Tibial artery (tissue), 4 donors: ENCODE measurements at regions not wholly inside any gene's neighbourhood (a gene's known extent, or its start where the extent isn't known, plus 50 kb on each side); places are given as distances from the start of the nearest gene placed in this dataset.

Experiments used
- DNase-seq, 2 donors: peaks; one replicate each; pipeline ENCODE4 v3.0.0-alpha.2; 2019
- H3K27ac ChIP-seq, 2 donors: fragments of 200-600 bp; sonication (generic) in 1 of 2; 1 replicate in 1 of 2; 2 replicates in 1 of 2; pipeline ENCODE4 v1.5.1; 2018 to 2019; ENCODE audit warnings: mild to moderate bottlenecking in 1 of 2
- H3K27me3 ChIP-seq, 2 donors: fragments of 200-600 bp; sonication (generic) in 1 of 2; one replicate each; pipeline versions ENCODE4 v1.5.1 to v1.6.0; 2016 to 2019
- H3K36me3 ChIP-seq, 3 donors: fragments of 200-600 bp; sonication (generic) in 2 of 3; one replicate each; pipeline ENCODE4 v1.5.1; 2016 to 2019; ENCODE audit warnings: mild to moderate bottlenecking in 2 of 3
- H3K4me1 ChIP-seq, 4 donors: fragments of 200-600 bp; sonication (generic) in 2 of 4; 1 replicate in 3 of 4; 2 replicates in 1 of 4; pipeline ENCODE4 v1.5.1; 2016 to 2019
- H3K4me3 ChIP-seq, 2 donors: fragments of 200-600 bp; sonication (generic) in 1 of 2; 1 replicate in 1 of 2; 2 replicates in 1 of 2; pipeline ENCODE4 v1.5.1; 2018 to 2019; ENCODE audit warnings: mild to moderate bottlenecking in 2 of 2
- H3K9me3 ChIP-seq, 3 donors: fragments of 200-600 bp; sonication (generic) in 1 of 3; one replicate each; pipeline ENCODE4 v1.5.1; 2016 to 2019
- intact Hi-C: fragments of 100-400 bp; cut with DNase I; formaldehyde crosslinking; loops from one replicate; pipeline ENCODE4 v1.15.0; 2023; ENCODE audit warnings: low total_unique reads
- TF ChIP-seq, protein P1 (sequence below), 2 experiments: fragments of 200-600 bp in 1 of 2; fragments of 450-650 bp in 1 of 2; IDR thresholded peaks; one replicate each; pipeline ENCODE4 v1.5.1; 2017 to 2019; ENCODE audit warnings: antibody characterized with exemption in 2 of 2, mild to moderate bottlenecking in 1 of 2, moderate library complexity in 1 of 2

DNA sequence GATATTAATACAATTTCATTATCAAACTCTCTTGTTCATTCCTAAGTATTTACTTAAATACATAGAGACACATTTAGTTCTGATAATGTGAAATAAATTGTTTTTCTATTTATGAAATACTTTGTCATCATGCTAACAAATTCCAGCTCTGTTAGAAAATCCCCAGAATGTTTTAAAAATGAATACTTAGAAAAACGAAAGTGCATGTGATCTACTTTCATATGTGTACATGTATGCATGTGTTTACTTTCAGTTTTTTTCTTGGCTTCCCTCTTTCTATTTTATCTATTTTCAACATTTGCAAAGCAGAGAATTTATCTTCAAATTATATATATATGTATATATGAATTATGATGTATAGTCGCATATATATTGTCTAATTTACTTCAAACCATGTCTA, 1110.0 kb upstream of the PCDH20 start:
- Histone ChIP-seq H3K9me3 (no peaks in the 10 kb centered on the region), H3K4me1 (no peaks in the 10 kb centered on the region), H3K4me3 (no peak overlapping the region), H3K27me3 (no peaks in the 10 kb centered on the region), H3K36me3 (no peaks in the 10 kb centered on the region), H3K27ac (no peak overlapping the region)
- intact Hi-C loops, result no loop called here
- TF ChIP-seq, protein P1, sequence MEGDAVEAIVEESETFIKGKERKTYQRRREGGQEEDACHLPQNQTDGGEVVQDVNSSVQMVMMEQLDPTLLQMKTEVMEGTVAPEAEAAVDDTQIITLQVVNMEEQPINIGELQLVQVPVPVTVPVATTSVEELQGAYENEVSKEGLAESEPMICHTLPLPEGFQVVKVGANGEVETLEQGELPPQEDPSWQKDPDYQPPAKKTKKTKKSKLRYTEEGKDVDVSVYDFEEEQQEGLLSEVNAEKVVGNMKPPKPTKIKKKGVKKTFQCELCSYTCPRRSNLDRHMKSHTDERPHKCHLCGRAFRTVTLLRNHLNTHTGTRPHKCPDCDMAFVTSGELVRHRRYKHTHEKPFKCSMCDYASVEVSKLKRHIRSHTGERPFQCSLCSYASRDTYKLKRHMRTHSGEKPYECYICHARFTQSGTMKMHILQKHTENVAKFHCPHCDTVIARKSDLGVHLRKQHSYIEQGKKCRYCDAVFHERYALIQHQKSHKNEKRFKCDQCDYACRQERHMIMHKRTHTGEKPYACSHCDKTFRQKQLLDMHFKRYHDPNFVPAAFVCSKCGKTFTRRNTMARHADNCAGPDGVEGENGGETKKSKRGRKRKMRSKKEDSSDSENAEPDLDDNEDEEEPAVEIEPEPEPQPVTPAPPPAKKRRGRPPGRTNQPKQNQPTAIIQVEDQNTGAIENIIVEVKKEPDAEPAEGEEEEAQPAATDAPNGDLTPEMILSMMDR (IDR thresholded peaks at IDR 0.05), result no peak
- no peak for DNase-seq

GRCh38 chr13:62524498-62524897, 1108.8 kb upstream of the PCDH20 start:
- H3K36me3 ChIP-seq, result no peaks in the 10 kb centered on the region
- no peak overlapping the region for H3K4me3 ChIP-seq
- no peak for DNase-seq
- no peaks in the 10 kb centered on the region for H3K27me3 ChIP-seq
- H3K27ac ChIP-seq, result no peak overlapping the region
- intact Hi-C loops, result no loop called here
- TF ChIP-seq, protein P1 (IDR thresholded peaks at IDR 0.05), result no peak
- no peaks in the 10 kb centered on the region for H3K4me1 ChIP-seq
- H3K9me3 ChIP-seq, result no peaks in the 10 kb centered on the region

- Histone ChIP-seq H3K9me3 (no peaks in the 10 kb centered on the region), H3K4me3 (no peak overlapping the region), H3K27ac (no peak overlapping the region), H3K4me1 (no peaks in the 10 kb centered on the region), H3K27me3 (no peaks in the 10 kb centered on the region), H3K36me3 (no peaks in the 10 kb centered on the region)
- no peak for DNase-seq
- intact Hi-C loops, result no loop called here
- TF ChIP-seq, protein P1 (IDR thresholded peaks at IDR 0.05), result no peak
Observed at GRCh38 chr13:62524061-62524460, 1108.4 kb upstream of the PCDH20 start.

- H3K4me3 ChIP-seq, result no peak overlapping the region
- TF ChIP-seq, protein P1 (IDR thresholded peaks at IDR 0.05), result no peak
Observed at GRCh38 chr13:62512194-62513141, 1096.8 kb upstream of the PCDH20 start.

GRCh38 chr13:62510906-62511655, 1095.4 kb upstream of the PCDH20 start:
- Histone ChIP-seq H3K27me3 (no peaks in the 10 kb centered on the region), H3K36me3 (no peaks in the 10 kb centered on the region), H3K4me1 (no peaks in the 10 kb centered on the region), H3K4me3 (no peak overlapping the region), H3K9me3 (no peaks in the 10 kb centered on the region), H3K27ac (no peak overlapping the region)
- no peak for DNase-seq
- intact Hi-C loops, result no loop called here
- TF ChIP-seq, protein P1 (IDR thresholded peaks at IDR 0.05), result no peak

More at GRCh38 chr13:62512194-62513141, 1096.8 kb upstream of the PCDH20 start:
- Histone ChIP-seq H3K27me3 (no peaks in the 10 kb centered on the region), H3K9me3 (no peaks in the 10 kb centered on the region), H3K27ac (no peak overlapping the region), H3K36me3 (no peaks in the 10 kb centered on the region), H3K4me1 (no peaks in the 10 kb centered on the region)
- intact Hi-C loops, result no loop called here
- no peak for DNase-seq
